ENCODE measurements at regions not wholly inside any gene's neighbourhood (a gene's known extent, or its start where the extent isn't known, plus 50 kb on each side); places are given as distances from the start of the nearest gene placed in this dataset.

DNA sequence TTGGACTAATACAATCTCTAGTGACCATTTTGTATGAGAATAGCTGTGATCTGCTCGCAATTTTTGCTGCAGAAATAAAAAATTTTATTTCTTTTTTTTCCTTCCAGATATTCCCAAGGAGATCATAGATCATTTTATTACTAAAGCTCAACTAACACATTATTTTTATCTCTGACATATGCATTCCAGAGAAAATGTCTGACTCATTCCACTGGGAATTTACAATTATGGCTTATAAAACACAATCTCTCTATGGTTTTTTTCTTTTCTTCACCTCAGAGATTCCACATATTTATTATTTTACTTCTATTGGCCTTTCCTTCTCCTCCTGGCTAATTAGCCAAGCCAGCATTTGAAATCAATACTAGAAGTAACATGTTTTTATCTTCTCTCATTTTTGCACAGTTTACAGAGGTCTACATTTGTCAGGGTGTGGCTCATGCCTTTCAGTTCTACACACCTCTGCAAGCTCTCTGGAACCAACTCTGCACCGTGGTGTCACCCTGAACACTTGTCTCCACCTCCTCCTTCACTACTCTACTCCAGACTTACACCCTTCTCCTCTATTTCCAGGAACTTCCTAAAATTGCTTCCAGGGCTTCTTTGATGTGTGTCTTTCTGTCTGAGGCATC, 59.8 kb upstream of the GPM6A start:
- TF ChIP-seq, protein P1, sequence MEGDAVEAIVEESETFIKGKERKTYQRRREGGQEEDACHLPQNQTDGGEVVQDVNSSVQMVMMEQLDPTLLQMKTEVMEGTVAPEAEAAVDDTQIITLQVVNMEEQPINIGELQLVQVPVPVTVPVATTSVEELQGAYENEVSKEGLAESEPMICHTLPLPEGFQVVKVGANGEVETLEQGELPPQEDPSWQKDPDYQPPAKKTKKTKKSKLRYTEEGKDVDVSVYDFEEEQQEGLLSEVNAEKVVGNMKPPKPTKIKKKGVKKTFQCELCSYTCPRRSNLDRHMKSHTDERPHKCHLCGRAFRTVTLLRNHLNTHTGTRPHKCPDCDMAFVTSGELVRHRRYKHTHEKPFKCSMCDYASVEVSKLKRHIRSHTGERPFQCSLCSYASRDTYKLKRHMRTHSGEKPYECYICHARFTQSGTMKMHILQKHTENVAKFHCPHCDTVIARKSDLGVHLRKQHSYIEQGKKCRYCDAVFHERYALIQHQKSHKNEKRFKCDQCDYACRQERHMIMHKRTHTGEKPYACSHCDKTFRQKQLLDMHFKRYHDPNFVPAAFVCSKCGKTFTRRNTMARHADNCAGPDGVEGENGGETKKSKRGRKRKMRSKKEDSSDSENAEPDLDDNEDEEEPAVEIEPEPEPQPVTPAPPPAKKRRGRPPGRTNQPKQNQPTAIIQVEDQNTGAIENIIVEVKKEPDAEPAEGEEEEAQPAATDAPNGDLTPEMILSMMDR (IDR thresholded peaks at IDR 0.05; ENCODE audit: insufficient read depth, low read length): no peak
- TF ChIP-seq GABPA (IDR thresholded peaks at IDR 0.05; ENCODE audit: low read depth): no peak
- TF ChIP-seq POLR2AphosphoS5 (IDR thresholded peaks at IDR 0.05; ENCODE audit: low read depth): no peak

Measured in HL-60 (cell line).